HL-60 (cell line): ENCODE measurements at regions not wholly inside any gene's neighbourhood (a gene's known extent, or its start where the extent isn't known, plus 50 kb on each side); places are given as distances from the start of the nearest gene placed in this dataset.

ENCODE experiments used
- DNase-seq, 2 experiments: peaks; one replicate each; pipeline ENCODE4 v3.0.0-alpha.2; 2010 to 2020; ENCODE audit warnings: low read depth in 1 of 2, low spot score in 1 of 2
- H3K27ac ChIP-seq: fragments of 250-450 bp; sonication (Bioruptor Pico); replicated peaks from 2 replicates; pipeline ENCODE4 v1.5.1; 2020; ENCODE audit warnings: mild to moderate bottlenecking, moderate library complexity
- H3K27me3 ChIP-seq: fragments of 250-450 bp; sonication (Bioruptor Pico); 2 replicates; pipeline ENCODE4 v1.5.1; 2021; ENCODE audit warnings: mild to moderate bottlenecking, moderate library complexity; ENCODE audit not compliant: insufficient read depth, poor library complexity, severe bottlenecking
- H3K4me3 ChIP-seq: replicated peaks from 2 replicates; pipeline ENCODE4 v1.5.1; 2011; ENCODE audit warnings: mild to moderate bottlenecking, control low read depth, low read length; ENCODE audit not compliant: insufficient read depth
- CTCF ChIP-seq: IDR thresholded peaks from one replicate; pipeline ENCODE4 v1.5.1; 2011; ENCODE audit warnings: low read length, control low read depth, inconsistent platforms; ENCODE audit not compliant: insufficient read depth
- GABPA ChIP-seq: IDR thresholded peaks from 2 replicates; pipeline ENCODE4 v1.6.1; 2012; ENCODE audit warnings: low read depth
- POLR2AphosphoS5 ChIP-seq: IDR thresholded peaks from 2 replicates; pipeline ENCODE4 v1.6.1; 2012; ENCODE audit warnings: low read depth
- SPI1 ChIP-seq: IDR thresholded peaks from 2 replicates; pipeline ENCODE4 v1.6.1; 2012; ENCODE audit warnings: low read depth, mild to moderate bottlenecking, borderline replicate concordance
- TF ChIP-seq, protein P1 (sequence below): IDR thresholded peaks from 2 replicates; pipeline ENCODE4 v1.6.1; 2012; ENCODE audit warnings: low read depth; ENCODE audit not compliant: insufficient replicate concordance

GRCh38 chr20:40797425-40797824 lies 108.4 kb upstream of the MAFB start:
- Histone ChIP-seq H3K27me3 (peaks cover 19% of the 10 kb centered on the region), H3K27ac (no peak overlapping the region), H3K4me3 (no peak overlapping the region)
- TF ChIP-seq GABPA (no peak), SPI1 (no peak), CTCF (no peak), POLR2AphosphoS5 (no peak)
- TF ChIP-seq, protein P1, sequence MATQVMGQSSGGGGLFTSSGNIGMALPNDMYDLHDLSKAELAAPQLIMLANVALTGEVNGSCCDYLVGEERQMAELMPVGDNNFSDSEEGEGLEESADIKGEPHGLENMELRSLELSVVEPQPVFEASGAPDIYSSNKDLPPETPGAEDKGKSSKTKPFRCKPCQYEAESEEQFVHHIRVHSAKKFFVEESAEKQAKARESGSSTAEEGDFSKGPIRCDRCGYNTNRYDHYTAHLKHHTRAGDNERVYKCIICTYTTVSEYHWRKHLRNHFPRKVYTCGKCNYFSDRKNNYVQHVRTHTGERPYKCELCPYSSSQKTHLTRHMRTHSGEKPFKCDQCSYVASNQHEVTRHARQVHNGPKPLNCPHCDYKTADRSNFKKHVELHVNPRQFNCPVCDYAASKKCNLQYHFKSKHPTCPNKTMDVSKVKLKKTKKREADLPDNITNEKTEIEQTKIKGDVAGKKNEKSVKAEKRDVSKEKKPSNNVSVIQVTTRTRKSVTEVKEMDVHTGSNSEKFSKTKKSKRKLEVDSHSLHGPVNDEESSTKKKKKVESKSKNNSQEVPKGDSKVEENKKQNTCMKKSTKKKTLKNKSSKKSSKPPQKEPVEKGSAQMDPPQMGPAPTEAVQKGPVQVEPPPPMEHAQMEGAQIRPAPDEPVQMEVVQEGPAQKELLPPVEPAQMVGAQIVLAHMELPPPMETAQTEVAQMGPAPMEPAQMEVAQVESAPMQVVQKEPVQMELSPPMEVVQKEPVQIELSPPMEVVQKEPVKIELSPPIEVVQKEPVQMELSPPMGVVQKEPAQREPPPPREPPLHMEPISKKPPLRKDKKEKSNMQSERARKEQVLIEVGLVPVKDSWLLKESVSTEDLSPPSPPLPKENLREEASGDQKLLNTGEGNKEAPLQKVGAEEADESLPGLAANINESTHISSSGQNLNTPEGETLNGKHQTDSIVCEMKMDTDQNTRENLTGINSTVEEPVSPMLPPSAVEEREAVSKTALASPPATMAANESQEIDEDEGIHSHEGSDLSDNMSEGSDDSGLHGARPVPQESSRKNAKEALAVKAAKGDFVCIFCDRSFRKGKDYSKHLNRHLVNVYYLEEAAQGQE, result no peak
- DNase-seq, result no peak

DNA sequence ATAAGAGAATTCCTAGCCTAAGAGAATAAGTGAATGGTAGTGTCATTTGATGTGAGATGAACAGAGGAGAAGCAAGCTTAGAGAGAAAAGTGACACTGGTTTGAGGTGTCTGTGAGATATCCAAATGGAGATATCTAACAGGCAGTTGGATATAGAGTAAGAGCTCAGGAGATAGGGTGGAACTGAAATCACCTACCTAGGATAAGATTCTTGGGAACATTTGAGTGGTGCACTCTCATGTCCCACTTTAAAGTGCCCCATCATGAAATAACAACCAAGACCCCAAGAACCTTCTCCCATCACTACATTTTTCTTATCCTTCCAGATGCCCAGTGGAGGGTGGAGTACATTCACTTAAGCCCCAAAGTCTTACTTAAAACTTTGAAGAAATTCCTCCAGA lies 109.0 kb upstream of the MAFB start:
- Histone ChIP-seq H3K27me3 (peaks cover 16% of the 10 kb centered on the region), H3K4me3 (no peak overlapping the region), H3K27ac (no peak overlapping the region)
- no peak for DNase-seq
- TF ChIP-seq SPI1 (no peak), CTCF (no peak), GABPA (no peak)

GRCh38 chr20:40802886-40803285 lies 113.8 kb upstream of the MAFB start:
- TF ChIP-seq CTCF (no peak), SPI1 (no peak), POLR2AphosphoS5 (no peak), GABPA (no peak)
- TF ChIP-seq, protein P1, result no peak
- no peak overlapping the region for H3K27ac ChIP-seq
- DNase-seq, result no peak
- H3K27me3 ChIP-seq, result peaks cover 2% of the 10 kb centered on the region
- no peak overlapping the region for H3K4me3 ChIP-seq

GRCh38 chr20:40803381-40803780 lies 114.3 kb upstream of the MAFB start:
- Histone ChIP-seq H3K27ac (no peak overlapping the region), H3K27me3 (peaks cover 2% of the 10 kb centered on the region), H3K4me3 (no peak overlapping the region)
- DNase-seq, result no peak
- no peak for TF ChIP-seq POLR2AphosphoS5
- no peak for TF ChIP-seq CTCF
- TF ChIP-seq GABPA, result no peak
- TF ChIP-seq SPI1, result no peak
- TF ChIP-seq, protein P1, result no peak
